ENCODE measurements at regions not wholly inside any gene's neighbourhood (a gene's known extent, or its start where the extent isn't known, plus 50 kb on each side); places are given as distances from the start of the nearest gene placed in this dataset.
A peak's percentile ranks its signal among the peaks of the same experiment; 100 is the strongest.

DNA sequence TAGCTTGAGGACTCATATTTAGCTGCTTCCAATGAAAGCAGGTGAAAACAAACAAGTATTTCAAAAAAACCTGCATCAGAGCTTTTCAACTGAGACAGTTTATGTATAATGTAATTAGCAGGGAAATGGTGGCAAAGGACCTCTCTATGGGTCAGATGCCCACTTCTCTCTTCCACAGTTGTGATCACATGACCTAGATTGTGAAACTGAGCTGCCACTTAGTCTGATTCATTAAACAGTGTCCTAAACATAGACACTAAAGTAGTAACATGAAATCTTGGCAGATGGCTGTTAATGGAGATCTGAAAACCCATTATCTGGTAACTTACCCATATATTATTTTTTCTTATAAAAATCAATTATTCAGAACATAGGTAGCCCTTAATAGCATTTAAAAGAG lies 663.6 kb upstream of the RIOK2 start:
- no peak for DNase-seq (ENCODE audit: low read depth)

- DNase-seq (ENCODE audit: low read depth) = no peak
These were observed 665.0 kb upstream of the RIOK2 start for GRCh38 chr5:97847920-97848631.

GRCh38 chr5:97851036-97851435 lies 668.0 kb upstream of the RIOK2 start:
- no peak for DNase-seq (ENCODE audit: low read depth)

DNA sequence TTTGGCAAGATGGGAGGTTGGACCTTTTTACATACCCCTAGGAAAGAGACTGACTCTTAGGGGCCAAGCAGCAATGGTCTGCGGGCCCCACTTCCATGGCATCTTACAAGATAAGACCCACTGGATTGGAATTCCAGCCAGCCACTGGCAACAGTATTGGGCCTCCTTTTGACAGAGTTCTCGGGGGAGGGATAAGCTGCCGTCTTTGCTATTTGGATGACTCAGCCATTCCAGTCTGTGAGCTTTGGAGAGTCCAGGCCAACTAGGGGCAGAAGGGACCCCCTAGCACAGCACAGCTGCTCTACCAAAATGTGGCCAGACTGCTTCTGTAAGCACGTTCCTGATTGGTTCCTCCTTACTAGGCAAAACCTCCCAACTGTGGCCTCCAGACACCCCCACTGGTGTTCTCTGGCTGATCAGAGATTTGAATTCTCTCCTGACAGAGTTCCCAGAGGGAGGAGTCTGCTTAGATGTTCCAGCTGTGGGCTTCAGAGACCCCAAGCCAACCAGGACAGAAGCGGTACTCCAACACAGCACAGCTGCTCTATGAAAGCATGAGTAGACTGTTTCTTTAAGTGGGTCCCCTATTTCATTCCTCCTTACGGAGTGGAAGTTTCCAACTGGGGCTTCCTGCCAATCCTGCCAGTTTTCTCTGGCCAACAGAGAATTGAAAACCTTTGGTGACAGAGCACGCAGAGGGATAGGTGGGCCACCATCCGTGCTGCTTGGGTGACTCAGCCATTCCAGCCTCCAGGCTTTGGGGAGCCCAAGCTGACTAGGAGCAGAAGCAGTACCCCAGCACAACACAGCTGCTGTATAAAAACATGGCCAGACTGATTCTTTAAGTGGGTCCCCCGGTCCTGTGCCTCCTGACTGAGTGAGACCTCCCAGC lies 672.1 kb upstream of the RIOK2 start:
- no peak for DNase-seq (ENCODE audit: low read depth)

DNA sequence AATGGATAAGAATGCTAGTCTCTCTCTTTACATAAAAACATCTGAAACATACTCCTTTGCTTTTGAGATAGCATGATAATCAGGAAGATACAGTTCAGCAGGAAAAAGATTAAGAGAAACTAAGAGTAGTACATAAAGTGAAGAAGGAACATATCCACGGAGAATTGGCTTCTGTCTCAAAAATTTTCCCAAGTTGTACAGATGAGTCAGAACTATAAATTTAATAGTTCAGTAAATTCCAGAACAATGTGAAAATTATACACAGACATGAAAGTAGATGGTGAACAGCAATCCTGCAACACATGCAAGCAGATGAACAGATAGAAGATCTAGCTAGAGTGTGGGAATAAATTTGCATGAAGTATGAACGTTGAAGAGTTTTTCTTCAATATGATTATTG lies 691.4 kb upstream of the RIOK2 start:
- DNase-seq (ENCODE audit: low read depth) = peak; percentile 35

DNA sequence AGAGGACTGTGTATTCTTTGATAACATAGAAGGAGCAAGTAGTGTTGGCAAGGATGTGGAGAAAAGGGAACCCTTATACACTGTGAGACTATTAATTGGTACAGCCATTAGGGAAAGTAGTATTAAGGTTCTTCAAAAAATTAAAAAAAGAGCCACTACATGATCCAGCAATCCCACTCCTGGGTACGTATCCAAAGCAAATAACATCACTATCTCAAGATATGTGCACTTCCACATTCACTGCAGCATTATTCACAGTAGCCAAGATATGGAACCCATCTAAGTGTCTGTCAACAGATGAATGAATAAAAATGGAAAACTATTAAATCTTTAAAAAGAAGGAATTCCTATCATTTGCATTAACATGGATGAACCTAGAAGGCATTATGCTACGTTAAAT lies 693.2 kb upstream of the RIOK2 start:
- DNase-seq (ENCODE audit: low read depth) = no peak

DNA sequence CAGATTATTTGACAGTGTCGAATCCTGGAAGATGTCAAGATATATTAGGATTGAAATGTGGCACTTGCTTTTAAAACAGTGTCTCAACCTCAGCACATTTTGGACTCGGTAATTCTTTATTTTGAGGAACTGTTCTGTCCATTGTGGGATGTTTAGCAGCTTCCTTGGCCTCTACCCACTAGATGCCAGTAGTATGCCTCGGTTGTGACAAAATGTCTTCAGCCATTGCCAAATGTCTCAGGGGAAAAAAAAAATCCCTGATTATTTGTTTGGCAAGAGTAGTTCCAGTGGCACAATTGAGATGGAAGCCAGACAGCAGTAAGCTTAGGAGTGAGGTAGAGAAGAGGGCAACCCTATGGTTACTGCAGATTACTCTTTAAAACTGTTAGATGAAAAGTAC lies 694.5 kb upstream of the RIOK2 start:
- no peak for DNase-seq (ENCODE audit: low read depth)

- no peak for DNase-seq (ENCODE audit: low read depth)
These were observed 705.4 kb upstream of the RIOK2 start for GRCh38 chr5:97888439-97888838.

- no peak for DNase-seq (ENCODE audit: low read depth)
These were observed 708.9 kb upstream of the RIOK2 start for GRCh38 chr5:97891971-97892370.

GRCh38 chr5:97903742-97904141 lies 720.7 kb upstream of the RIOK2 start:
- no peak for DNase-seq (ENCODE audit: low read depth)

GRCh38 chr5:97906135-97906534 lies 723.1 kb upstream of the RIOK2 start:
- DNase-seq (ENCODE audit: low read depth) = no peak

DNA sequence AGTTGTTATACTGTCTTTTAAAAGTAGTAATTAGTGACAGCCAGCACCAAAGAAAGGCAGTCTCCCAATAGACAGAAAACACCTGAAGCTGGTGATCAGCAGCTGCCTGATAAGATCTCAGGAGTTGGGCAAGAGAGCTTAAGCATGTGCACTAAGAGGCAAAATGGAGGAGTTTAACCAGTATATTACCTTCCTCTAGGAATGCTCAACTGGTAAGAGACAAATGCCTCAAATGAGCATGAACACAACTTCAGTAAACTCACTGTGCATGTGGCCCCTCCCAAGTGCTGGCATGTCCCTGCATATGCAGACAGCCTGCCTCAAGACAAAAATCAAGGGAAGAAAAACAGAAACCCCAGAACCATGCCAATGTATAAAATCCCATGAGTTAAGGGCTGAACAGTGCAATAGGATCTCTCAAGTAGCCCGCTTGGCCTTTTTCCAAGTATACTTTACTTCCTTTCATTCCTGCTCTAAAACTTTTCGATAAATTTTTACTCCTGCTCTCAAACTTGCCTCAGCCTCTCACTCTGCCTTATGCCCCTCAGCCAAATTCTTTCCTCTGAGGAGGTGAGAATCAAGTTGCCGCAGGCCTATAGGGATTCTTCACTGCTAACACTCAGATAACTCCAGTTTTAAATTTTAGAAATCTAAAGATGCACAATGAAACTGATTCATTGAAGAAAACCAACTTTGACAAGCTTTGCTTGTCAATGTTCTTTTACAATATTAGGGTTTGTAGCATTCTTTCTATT lies 724.8 kb upstream of the RIOK2 start:
- DNase-seq (ENCODE audit: low read depth) = no peak

DNA sequence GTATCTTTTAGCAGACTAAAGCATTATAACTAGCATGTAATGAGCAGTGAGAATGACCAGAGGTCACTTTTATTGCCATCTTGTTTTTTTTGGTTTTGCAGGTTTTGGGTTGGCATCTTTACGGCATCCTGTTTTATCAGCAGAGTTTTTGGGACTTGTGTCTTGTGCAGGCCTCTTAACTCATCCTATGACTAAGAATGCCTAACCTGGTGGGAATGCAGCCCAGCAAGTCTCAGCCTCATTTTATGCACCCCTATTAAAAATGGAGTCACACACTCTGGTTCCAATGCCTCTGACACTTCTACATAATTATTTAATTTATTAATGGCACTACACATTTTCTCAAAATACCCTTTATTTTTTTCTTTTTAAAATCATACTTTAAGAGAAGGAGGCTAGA lies 726.5 kb upstream of the RIOK2 start:
- DNase-seq (ENCODE audit: low read depth) = no peak

- no peak for DNase-seq (ENCODE audit: low read depth)
These were observed 731.4 kb upstream of the RIOK2 start for GRCh38 chr5:97914483-97914882.

GRCh38 chr5:97915106-97915505 lies 732.1 kb upstream of the RIOK2 start:
- DNase-seq (ENCODE audit: low read depth) = no peak

- DNase-seq (ENCODE audit: low read depth) = no peak
These were observed 735.0 kb upstream of the RIOK2 start for GRCh38 chr5:97918057-97918456.

GRCh38 chr5:97918620-97919019 lies 735.6 kb upstream of the RIOK2 start:
- no peak for DNase-seq (ENCODE audit: low read depth)

DNA sequence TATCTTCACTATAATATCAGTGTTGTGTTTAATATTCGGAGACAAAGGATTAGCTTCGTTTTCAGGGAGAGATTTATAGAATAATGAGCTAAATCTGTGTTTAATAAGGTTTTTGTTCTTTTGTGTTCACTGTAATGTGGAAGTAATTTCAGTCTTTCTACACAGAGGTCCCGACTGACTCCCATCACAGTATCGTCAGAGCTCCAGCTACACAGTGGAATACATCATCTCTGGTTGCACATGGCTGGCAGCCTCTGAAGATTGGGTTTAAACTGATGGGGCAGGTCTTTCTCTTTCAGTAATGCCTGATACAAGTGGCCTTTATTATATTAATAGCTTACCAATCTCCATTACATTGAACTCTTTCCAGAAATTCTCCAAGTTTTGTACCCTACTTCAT lies 736.7 kb upstream of the RIOK2 start:
- no peak for DNase-seq (ENCODE audit: low read depth)

- no peak for DNase-seq (ENCODE audit: low read depth)
These were observed 739.7 kb upstream of the RIOK2 start for GRCh38 chr5:97922776-97923175.

DNA sequence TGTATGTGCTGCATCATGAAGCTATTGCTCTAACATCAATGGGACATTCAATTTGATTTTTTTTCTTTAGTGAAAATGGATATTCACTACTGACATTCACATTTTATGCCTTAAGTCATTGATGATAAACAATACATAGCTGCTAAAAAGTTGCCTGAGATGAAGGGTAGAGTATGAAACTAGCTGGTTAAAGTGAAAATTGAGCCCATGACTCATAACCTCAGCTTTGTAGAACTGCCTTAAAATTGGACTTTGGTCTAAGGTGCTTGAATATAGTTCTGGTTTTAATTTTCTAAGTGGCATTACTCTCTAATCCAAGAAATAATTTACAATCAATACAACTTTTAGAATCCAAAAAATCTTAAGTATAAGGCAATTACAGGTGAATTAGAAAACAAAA lies 740.4 kb upstream of the RIOK2 start:
- no peak for DNase-seq (ENCODE audit: low read depth)

- DNase-seq (ENCODE audit: low read depth) = no peak
These were observed 741.0 kb upstream of the RIOK2 start for GRCh38 chr5:97923997-97924396.

GRCh38 chr5:97929383-97929782 lies 746.3 kb upstream of the RIOK2 start:
- no peak for DNase-seq (ENCODE audit: low read depth)

DNA sequence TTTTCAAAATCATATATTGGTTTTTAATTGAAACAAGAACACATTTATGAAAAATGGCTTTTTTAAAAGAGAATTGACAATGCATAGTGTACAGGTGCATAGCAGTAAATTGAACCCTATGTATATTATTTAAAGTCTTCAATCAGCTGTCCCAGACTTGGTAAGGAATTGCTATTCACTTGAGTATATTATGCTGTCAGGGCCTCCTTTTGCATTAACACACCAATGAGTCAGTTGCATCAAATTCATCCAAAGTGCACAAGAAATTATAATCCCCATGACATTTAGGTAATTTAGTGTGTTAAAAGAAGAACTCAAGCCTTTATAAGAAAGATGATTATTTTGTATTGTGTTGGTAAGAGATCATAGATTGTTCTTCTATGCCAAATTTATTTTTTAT lies 748.8 kb upstream of the RIOK2 start:
- no peak for DNase-seq (ENCODE audit: low read depth)

Measured in GM04504 (cell line).